ENCODE measurements at regions not wholly inside any gene's neighbourhood (a gene's known extent, or its start where the extent isn't known, plus 50 kb on each side); places are given as distances from the start of the nearest gene placed in this dataset.
"Not testable (repeated sequence)": the region's sequence is repeated elsewhere in the genome, so short reads cannot be mapped to it uniquely, and the experiment has no call there.

GRCh38 chr11:54927704-54928103 lies 221.1 kb downstream of the OR4A5 start:
- H3K27me3 ChIP-seq (ENCODE audit: low read depth): no peaks in the 10 kb centered on the region
- ATAC-seq (no peak), DNase-seq (no peak)
- no peak for TF ChIP-seq CTCF (IDR thresholded peaks at IDR 0.05)
- no peak overlapping the region for H3K27ac ChIP-seq
- H3K4me3 ChIP-seq: no peak overlapping the region
- no peaks in the 10 kb centered on the region for H3K4me1 ChIP-seq
- H3K9me3 ChIP-seq: peaks cover 86% of the 10 kb centered on the region
- intact Hi-C loops (cut with DNase I): no loop called here
- H3K36me3 ChIP-seq: no peaks in the 10 kb centered on the region

- DNase-seq (no peak), ATAC-seq (no peak)
- Histone ChIP-seq H3K4me1 (no peaks in the 10 kb centered on the region), H3K9me3 (peaks cover 84% of the 10 kb centered on the region), H3K36me3 (no peaks in the 10 kb centered on the region), H3K27me3 (ENCODE audit: low read depth) (no peaks in the 10 kb centered on the region), H3K27ac (no peak overlapping the region), H3K4me3 (no peak overlapping the region)
- no peak for TF ChIP-seq CTCF (IDR thresholded peaks at IDR 0.05)
- intact Hi-C loops (cut with DNase I): no loop called here
Measured at GRCh38 chr11:54930930-54931329, 224.3 kb downstream of the OR4A5 start.

- Histone ChIP-seq H3K27me3 (ENCODE audit: low read depth) (no peaks in the 10 kb centered on the region), H3K9me3 (peaks cover 62% of the 10 kb centered on the region), H3K4me3 (no peak overlapping the region), H3K36me3 (no peaks in the 10 kb centered on the region), H3K4me1 (no peaks in the 10 kb centered on the region), H3K27ac (no peak overlapping the region)
- no peak for TF ChIP-seq CTCF (IDR thresholded peaks at IDR 0.05)
- DNase-seq (no peak), ATAC-seq (no peak)
- intact Hi-C loops (cut with DNase I): no loop called here
Measured at GRCh38 chr11:54944211-54944610, 237.6 kb downstream of the OR4A5 start.

GRCh38 chr11:54946424-54946823 lies 239.8 kb downstream of the OR4A5 start:
- DNase-seq (no peak), ATAC-seq (no peak)
- Histone ChIP-seq H3K4me1 (no peaks in the 10 kb centered on the region), H3K4me3 (no peak overlapping the region), H3K27me3 (ENCODE audit: low read depth) (no peaks in the 10 kb centered on the region), H3K9me3 (peaks cover 40% of the 10 kb centered on the region), H3K36me3 (no peaks in the 10 kb centered on the region), H3K27ac (no peak overlapping the region)
- no peak for TF ChIP-seq CTCF (IDR thresholded peaks at IDR 0.05)
- intact Hi-C loops (cut with DNase I): no loop called here

- DNase-seq; H3K36me3 ChIP-seq; intact Hi-C loops (cut with DNase I); H3K27me3 ChIP-seq (ENCODE audit: low read depth); H3K4me3 ChIP-seq; H3K4me1 ChIP-seq; H3K27ac ChIP-seq; ATAC-seq: not testable (repeated sequence)
- H3K9me3 ChIP-seq: peaks cover 33% of the 10 kb centered on the region
Measured at GRCh38 chr11:54947175-54947574, 240.5 kb downstream of the OR4A5 start.

- DNase-seq (no peak), ATAC-seq (no peak)
- H3K27ac ChIP-seq: no peak overlapping the region
- intact Hi-C loops (cut with DNase I): no loop called here
- no peaks in the 10 kb centered on the region for H3K36me3 ChIP-seq
- no peak overlapping the region for H3K4me3 ChIP-seq
- H3K4me1 ChIP-seq: no peaks in the 10 kb centered on the region
- peaks cover 69% of the 10 kb centered on the region for H3K9me3 ChIP-seq
- H3K27me3 ChIP-seq (ENCODE audit: low read depth): no peaks in the 10 kb centered on the region
- TF ChIP-seq CTCF (IDR thresholded peaks at IDR 0.05): no peak
Measured at GRCh38 chr11:54979375-54979774, 272.7 kb downstream of the OR4A5 start.
